ENCODE measurements at regions not wholly inside any gene's neighbourhood (a gene's known extent, or its start where the extent isn't known, plus 50 kb on each side); places are given as distances from the start of the nearest gene placed in this dataset.

GRCh38 chr10:28733245-28733644 is 55.9 kb downstream of the BAMBI start:
- H3K27ac ChIP-seq (ENCODE audit: low read depth, low read length, poor library complexity, severe bottlenecking), result no peak overlapping the region
- H3K79me2 ChIP-seq (ENCODE audit: insufficient read depth, low read length), result no peaks in the 10 kb centered on the region
- H3K4me2 ChIP-seq (ENCODE audit: low read length), result no peak overlapping the region
- TF ChIP-seq EZH2 (IDR thresholded peaks at IDR 0.05; ENCODE audit: borderline replicate concordance, low read length) (no peak), CTCF (IDR thresholded peaks at IDR 0.05; ENCODE audit: low read length) (no peak)
- H3K4me3 ChIP-seq (ENCODE audit: low read depth, low read length, poor library complexity, severe bottlenecking), result no peak overlapping the region
- no peaks in the 10 kb centered on the region for H3K4me1 ChIP-seq (ENCODE audit: insufficient read depth, low read length, severe bottlenecking)
- peaks cover 3% of the 10 kb centered on the region; the same call in 1 of the 2 replicates for H3K9me3 ChIP-seq (ENCODE audit: low read length)
- H3K9me2 ChIP-seq (ENCODE audit: low read depth, low read length), result no peaks in the 10 kb centered on the region
- no peaks in the 10 kb centered on the region for H3F3A ChIP-seq (ENCODE audit: insufficient read depth, low read length)
- no peak overlapping the region for H3K9ac ChIP-seq (ENCODE audit: low read length)
- H3K36me3 ChIP-seq (ENCODE audit: insufficient read depth, low read length), result no peaks in the 10 kb centered on the region
- no peak overlapping the region for H2AFZ ChIP-seq (ENCODE audit: low read length)
- no peaks in the 10 kb centered on the region for H4K20me1 ChIP-seq (ENCODE audit: insufficient read depth, low read length)
- H3K27me3 ChIP-seq (ENCODE audit: insufficient read depth, low read length), result no peaks in the 10 kb centered on the region

GRCh38 chr10:28733647-28734046 is 56.3 kb downstream of the BAMBI start:
- no peaks in the 10 kb centered on the region for H4K20me1 ChIP-seq (ENCODE audit: insufficient read depth, low read length)
- H3K4me1 ChIP-seq (ENCODE audit: insufficient read depth, low read length, severe bottlenecking), result no peaks in the 10 kb centered on the region
- no peak overlapping the region for H3K4me3 ChIP-seq (ENCODE audit: low read depth, low read length, poor library complexity, severe bottlenecking)
- H3K4me2 ChIP-seq (ENCODE audit: low read length), result no peak overlapping the region
- H3K9me2 ChIP-seq (ENCODE audit: low read depth, low read length), result no peaks in the 10 kb centered on the region
- H3K79me2 ChIP-seq (ENCODE audit: insufficient read depth, low read length), result no peaks in the 10 kb centered on the region
- no peaks in the 10 kb centered on the region for H3K27me3 ChIP-seq (ENCODE audit: insufficient read depth, low read length)
- H3K27ac ChIP-seq (ENCODE audit: low read depth, low read length, poor library complexity, severe bottlenecking), result no peak overlapping the region
- H3K36me3 ChIP-seq (ENCODE audit: insufficient read depth, low read length), result no peaks in the 10 kb centered on the region
- TF ChIP-seq CTCF (IDR thresholded peaks at IDR 0.05; ENCODE audit: low read length), result no peak
- no peak for TF ChIP-seq EZH2 (IDR thresholded peaks at IDR 0.05; ENCODE audit: borderline replicate concordance, low read length)
- H2AFZ ChIP-seq (ENCODE audit: low read length), result no peak overlapping the region
- H3K9me3 ChIP-seq (ENCODE audit: low read length), result peaks cover 3% of the 10 kb centered on the region; the same call in 1 of the 2 replicates
- no peaks in the 10 kb centered on the region for H3F3A ChIP-seq (ENCODE audit: insufficient read depth, low read length)
- no peak overlapping the region for H3K9ac ChIP-seq (ENCODE audit: low read length)

GRCh38 chr10:28734938-28735759 is 57.8 kb downstream of the BAMBI start:
- Histone ChIP-seq H3K27ac (ENCODE audit: low read depth, low read length, poor library complexity, severe bottlenecking) (no peak overlapping the region), H3K4me2 (ENCODE audit: low read length) (no peak overlapping the region), H3K9ac (ENCODE audit: low read length) (no peak overlapping the region), H4K20me1 (ENCODE audit: insufficient read depth, low read length) (no peaks in the 10 kb centered on the region), H3K4me1 (ENCODE audit: insufficient read depth, low read length, severe bottlenecking) (no peaks in the 10 kb centered on the region), H3K9me3 (ENCODE audit: low read length) (peaks cover 3% of the 10 kb centered on the region; the same call in 1 of the 2 replicates), H3K4me3 (ENCODE audit: low read depth, low read length, poor library complexity, severe bottlenecking) (no peak overlapping the region), H3K27me3 (ENCODE audit: insufficient read depth, low read length) (no peaks in the 10 kb centered on the region), H3K36me3 (ENCODE audit: insufficient read depth, low read length) (no peaks in the 10 kb centered on the region), H3F3A (ENCODE audit: insufficient read depth, low read length) (no peaks in the 10 kb centered on the region), H3K9me2 (ENCODE audit: low read depth, low read length) (no peaks in the 10 kb centered on the region), H2AFZ (ENCODE audit: low read length) (no peak overlapping the region), H3K79me2 (ENCODE audit: insufficient read depth, low read length) (no peaks in the 10 kb centered on the region)
- TF ChIP-seq CTCF (IDR thresholded peaks at IDR 0.05; ENCODE audit: low read length) (no peak), EZH2 (IDR thresholded peaks at IDR 0.05; ENCODE audit: borderline replicate concordance, low read length) (no peak)

Data from OCI-LY1 (cell line).